ENCODE measurements at regions not wholly inside any gene's neighbourhood (a gene's known extent, or its start where the extent isn't known, plus 50 kb on each side); places are given as distances from the start of the nearest gene placed in this dataset.

DNA sequence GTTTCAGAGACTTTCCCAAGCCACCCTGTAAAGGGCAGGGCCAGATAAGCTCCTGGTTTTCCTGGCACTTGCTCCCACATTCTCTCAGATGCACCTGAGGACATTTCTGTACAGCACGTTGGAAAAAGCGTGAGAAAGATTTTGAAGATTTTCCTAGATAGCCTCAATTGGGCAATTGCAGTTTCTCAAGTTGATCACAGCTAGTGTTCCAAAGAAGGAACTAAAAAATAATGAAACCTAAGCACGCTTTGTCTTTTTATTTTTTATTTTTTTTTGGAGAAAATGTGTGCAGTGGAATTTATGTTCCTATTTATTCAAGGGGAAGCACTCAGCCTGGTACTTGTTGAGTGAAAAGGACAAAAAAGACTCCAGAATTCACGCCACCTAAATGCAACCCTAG is 429.1 kb downstream of the RNF144A start:
- no TSS peak for BruUV-seq (replicated peaks)
- no peaks in the 10 kb centered on the region for H3K4me1 ChIP-seq (ENCODE audit: insufficient read depth, low read length, poor library complexity, severe bottlenecking)
- ChIA-PET CTCF (no interaction called here), POLR2A (ENCODE audit: low non-redundant PET) (no interaction called here)
- H3K27ac ChIP-seq (ENCODE audit: low read depth, low read length, poor library complexity, severe bottlenecking): no peak overlapping the region
- intact Hi-C loops (cut with micrococcal nuclease; ENCODE audit: unreplicated experiment): no loop called here
- no peak for DNase-seq (ENCODE audit: low spot score)
- no peak overlapping the region for H3K4me3 ChIP-seq (ENCODE audit: low read depth, low read length, poor library complexity, severe bottlenecking)
- no peaks in the 10 kb centered on the region for H3K27me3 ChIP-seq (replicated peaks; ENCODE audit: insufficient read depth, low read depth, low read length, poor library complexity)
- H3K9me3 ChIP-seq (ENCODE audit: low read depth, low read length, poor library complexity, severe bottlenecking): no peaks in the 10 kb centered on the region
- no peak for TF ChIP-seq EZH2 (IDR thresholded peaks at IDR 0.05; ENCODE audit: borderline replicate concordance, low read depth, low read length, poor library complexity, severe bottlenecking)
- TF ChIP-seq, protein P1, sequence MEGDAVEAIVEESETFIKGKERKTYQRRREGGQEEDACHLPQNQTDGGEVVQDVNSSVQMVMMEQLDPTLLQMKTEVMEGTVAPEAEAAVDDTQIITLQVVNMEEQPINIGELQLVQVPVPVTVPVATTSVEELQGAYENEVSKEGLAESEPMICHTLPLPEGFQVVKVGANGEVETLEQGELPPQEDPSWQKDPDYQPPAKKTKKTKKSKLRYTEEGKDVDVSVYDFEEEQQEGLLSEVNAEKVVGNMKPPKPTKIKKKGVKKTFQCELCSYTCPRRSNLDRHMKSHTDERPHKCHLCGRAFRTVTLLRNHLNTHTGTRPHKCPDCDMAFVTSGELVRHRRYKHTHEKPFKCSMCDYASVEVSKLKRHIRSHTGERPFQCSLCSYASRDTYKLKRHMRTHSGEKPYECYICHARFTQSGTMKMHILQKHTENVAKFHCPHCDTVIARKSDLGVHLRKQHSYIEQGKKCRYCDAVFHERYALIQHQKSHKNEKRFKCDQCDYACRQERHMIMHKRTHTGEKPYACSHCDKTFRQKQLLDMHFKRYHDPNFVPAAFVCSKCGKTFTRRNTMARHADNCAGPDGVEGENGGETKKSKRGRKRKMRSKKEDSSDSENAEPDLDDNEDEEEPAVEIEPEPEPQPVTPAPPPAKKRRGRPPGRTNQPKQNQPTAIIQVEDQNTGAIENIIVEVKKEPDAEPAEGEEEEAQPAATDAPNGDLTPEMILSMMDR (conservative IDR thresholded peaks at IDR 0.05; ENCODE audit: low read depth, low read length): no peak
- no peaks in the 10 kb centered on the region for H3K36me3 ChIP-seq (ENCODE audit: insufficient read depth, low read length, poor library complexity, severe bottlenecking)

- Histone ChIP-seq H3K4me1 (ENCODE audit: insufficient read depth, low read length, poor library complexity, severe bottlenecking) (no peaks in the 10 kb centered on the region), H3K36me3 (ENCODE audit: insufficient read depth, low read length, poor library complexity, severe bottlenecking) (no peaks in the 10 kb centered on the region), H3K4me3 (ENCODE audit: low read depth, low read length, poor library complexity, severe bottlenecking) (no peak overlapping the region), H3K27me3 (replicated peaks; ENCODE audit: insufficient read depth, low read depth, low read length, poor library complexity) (no peaks in the 10 kb centered on the region), H3K27ac (ENCODE audit: low read depth, low read length, poor library complexity, severe bottlenecking) (no peak overlapping the region), H3K9me3 (ENCODE audit: low read depth, low read length, poor library complexity, severe bottlenecking) (no peaks in the 10 kb centered on the region)
- DNase-seq (ENCODE audit: low spot score): no peak
- intact Hi-C loops (cut with micrococcal nuclease; ENCODE audit: unreplicated experiment): no loop called here
- CTCF ChIA-PET: no interaction called here
- no peak for TF ChIP-seq EZH2 (IDR thresholded peaks at IDR 0.05; ENCODE audit: borderline replicate concordance, low read depth, low read length, poor library complexity, severe bottlenecking)
- TF ChIP-seq, protein P1 (conservative IDR thresholded peaks at IDR 0.05; ENCODE audit: low read depth, low read length): no peak
- POLR2A ChIA-PET (ENCODE audit: low non-redundant PET): no interaction called here
- no TSS peak for BruUV-seq (replicated peaks)
Observed at GRCh38 chr2:7348761-7349160, 431.5 kb downstream of the RNF144A start.

GRCh38 chr2:7352191-7352590 is 435.0 kb downstream of the RNF144A start:
- Histone ChIP-seq H3K36me3 (ENCODE audit: insufficient read depth, low read length, poor library complexity, severe bottlenecking) (no peaks in the 10 kb centered on the region), H3K9me3 (ENCODE audit: low read depth, low read length, poor library complexity, severe bottlenecking) (no peaks in the 10 kb centered on the region), H3K4me3 (ENCODE audit: low read depth, low read length, poor library complexity, severe bottlenecking) (no peak overlapping the region), H3K27ac (ENCODE audit: low read depth, low read length, poor library complexity, severe bottlenecking) (no peak overlapping the region), H3K4me1 (ENCODE audit: insufficient read depth, low read length, poor library complexity, severe bottlenecking) (no peaks in the 10 kb centered on the region), H3K27me3 (replicated peaks; ENCODE audit: insufficient read depth, low read depth, low read length, poor library complexity) (no peaks in the 10 kb centered on the region)
- DNase-seq (ENCODE audit: low spot score): no peak
- POLR2A ChIA-PET (ENCODE audit: low non-redundant PET): no interaction called here
- no TSS peak for BruUV-seq (replicated peaks)
- CTCF ChIA-PET: no interaction called here
- intact Hi-C loops (cut with micrococcal nuclease; ENCODE audit: unreplicated experiment): no loop called here
- TF ChIP-seq, protein P1 (conservative IDR thresholded peaks at IDR 0.05; ENCODE audit: low read depth, low read length): no peak
- no peak for TF ChIP-seq EZH2 (IDR thresholded peaks at IDR 0.05; ENCODE audit: borderline replicate concordance, low read depth, low read length, poor library complexity, severe bottlenecking)
